H1 (cell line): ENCODE measurements at regions not wholly inside any gene's neighbourhood (a gene's known extent, or its start where the extent isn't known, plus 50 kb on each side); places are given as distances from the start of the nearest gene placed in this dataset.

Experiments used
- CTCF ChIA-PET: fragments of 300-600 bp; sonication (Branson Sonifier 250); formaldehyde crosslinking; loops from one replicate; lab custom pipeline; 2021; ENCODE audit not compliant: partially characterized antibody; lab: Charles Lee
- POLR2A ChIA-PET: fragments of 300-600 bp; sonication (Branson Sonifier 250); formaldehyde crosslinking; loops from one replicate; lab custom pipeline; 2021; ENCODE audit warnings: inconsistent platforms; ENCODE audit not compliant: partially characterized antibody; lab: Charles Lee
- DNase-seq, 2 experiments: peaks; one replicate each; pipeline versions ENCODE4 v3.0.0 to v3.0.0-alpha.2; 2010 to 2022; ENCODE audit warnings: low spot score in 2 of 2, low read depth in 1 of 2, mixed read lengths in 1 of 2
- FAIRE-seq: peaks from 2 replicates; lab custom pipeline; 2011; peaks lifted over from hg19 to GRCh38; lab: Jason Lieb, UNC
- H2AFZ ChIP-seq: 2 replicates; pipeline ENCODE4 v1.8.1; 2012; ENCODE audit warnings: low read length, inconsistent platforms
- H2AK5ac ChIP-seq: 2 replicates; pipeline ENCODE4 v1.6.1; 2013; ENCODE audit warnings: low read depth, low read length
- H2BK120ac ChIP-seq: replicated peaks from 2 replicates; pipeline ENCODE3; 2013; ENCODE audit warnings: low read depth, low read length, inconsistent platforms
- H2BK12ac ChIP-seq: 2 replicates; pipeline ENCODE4 v1.6.1; 2013; ENCODE audit warnings: low read depth, low read length
- H2BK15ac ChIP-seq: 2 replicates; pipeline ENCODE4 v1.6.1; 2013; ENCODE audit warnings: low read length
- H2BK20ac ChIP-seq: 2 replicates; pipeline ENCODE4 v1.6.1; 2013; ENCODE audit warnings: low read length
- H2BK5ac ChIP-seq: 2 replicates; pipeline ENCODE4 v1.6.1; 2013; ENCODE audit warnings: low read depth, low read length
- H3K14ac ChIP-seq: 2 replicates; pipeline ENCODE4 v1.6.1; 2013; ENCODE audit warnings: inconsistent platforms; ENCODE audit not compliant: insufficient read length
- H3K18ac ChIP-seq: 2 replicates; pipeline ENCODE4 v1.6.1; 2013; ENCODE audit warnings: low read length; ENCODE audit errors: extremely low read depth
- H3K23ac ChIP-seq: 2 replicates; pipeline ENCODE4 v1.6.1; 2013; ENCODE audit warnings: inconsistent platforms; ENCODE audit not compliant: insufficient read length
- H3K23me2 ChIP-seq: 2 replicates; pipeline ENCODE4 v1.6.1; 2013; ENCODE audit warnings: low read depth, low read length
- H3K27ac ChIP-seq: 2 replicates; pipeline ENCODE4 v1.6.1; 2011; ENCODE audit warnings: low read depth, low read length, inconsistent platforms
- H3K27me3 ChIP-seq, 4 experiments: replicated peaks in 1 of 4; 1 replicate in 1 of 4; 2 replicates in 3 of 4; pipeline versions ENCODE4 v1.6.1 to v1.8.1; 2011 to 2013; ENCODE audit warnings: low read length in 3 of 4, mild to moderate bottlenecking in 3 of 4, inconsistent platforms in 2 of 4, mixed read lengths in 2 of 4, moderate library complexity in 1 of 4; ENCODE audit not compliant: control insufficient read depth in 3 of 4, insufficient read depth in 3 of 4; ENCODE audit errors: extremely low read depth in 1 of 4
- H3K36me3 ChIP-seq, 4 experiments: 2 replicates each; pipeline versions ENCODE4 v1.6.1 to v1.8.1; 2011 to 2013; ENCODE audit warnings: mild to moderate bottlenecking in 4 of 4, low read length in 3 of 4, moderate library complexity in 2 of 4, control low read depth in 1 of 4, inconsistent platforms in 1 of 4; ENCODE audit not compliant: insufficient read depth in 4 of 4, control insufficient read depth in 2 of 4
- H3K4ac ChIP-seq: replicated peaks from 2 replicates; pipeline ENCODE3; 2013; ENCODE audit warnings: low read length, low read depth, mixed read lengths, inconsistent platforms; ENCODE audit not compliant: insufficient read length
- H3K4me1 ChIP-seq, 4 experiments: replicated peaks in 1 of 4; 1 replicate in 1 of 4; 2 replicates in 3 of 4; pipeline versions ENCODE4 v1.6.1 to v1.8.1; 2011 to 2013; ENCODE audit warnings: low read length in 3 of 4, inconsistent platforms in 2 of 4, mixed read lengths in 1 of 4; ENCODE audit not compliant: insufficient read depth in 4 of 4, control insufficient read depth in 3 of 4
- H3K4me2 ChIP-seq, 2 experiments: 2 replicates each; pipeline versions ENCODE4 v1.6.1 to v1.8.1; 2011 to 2013; ENCODE audit warnings: low read depth in 2 of 2, low read length in 2 of 2, control low read depth in 1 of 2, inconsistent platforms in 1 of 2, mild to moderate bottlenecking in 1 of 2; ENCODE audit not compliant: insufficient read depth in 1 of 2
- H3K4me3 ChIP-seq, 4 experiments: fragments of 200-600, 300-600 bp in 1 of 4; sonication (generic), shearing (Covaris generic), sonication (Bioruptor Twin) in 1 of 4; 2 replicates each; pipeline versions ENCODE4 v1.5.1 to v1.8.1; 2011 to 2016; ENCODE audit warnings: low read length in 4 of 4, low read depth in 3 of 4, control low read depth in 2 of 4, inconsistent platforms in 2 of 4, mild to moderate bottlenecking in 2 of 4, mixed read lengths in 1 of 4, moderate library complexity in 1 of 4; ENCODE audit not compliant: insufficient read depth in 2 of 4; ENCODE audit errors: extremely low read depth in 1 of 4
- H3K56ac ChIP-seq: replicated peaks from 2 replicates; pipeline ENCODE3; 2013; ENCODE audit warnings: low read depth, mild to moderate bottlenecking, mixed read lengths, low read length, inconsistent platforms; ENCODE audit not compliant: insufficient read length
- H3K79me1 ChIP-seq: 2 replicates; pipeline ENCODE4 v1.6.1; 2013; ENCODE audit warnings: low read depth, low read length, control low read depth
- H3K79me2 ChIP-seq, 2 experiments: 2 replicates each; pipeline versions ENCODE4 v1.6.1 to v1.8.1; 2012 to 2013; ENCODE audit warnings: low read length in 2 of 2, mild to moderate bottlenecking in 2 of 2, inconsistent platforms in 1 of 2; ENCODE audit not compliant: insufficient read depth in 2 of 2, control insufficient read depth in 1 of 2
- H3K9ac ChIP-seq, 4 experiments: replicated peaks in 1 of 4; 1 replicate in 1 of 4; 2 replicates in 3 of 4; pipeline versions ENCODE4 v1.6.1 to v1.8.1; 2011 to 2013; ENCODE audit warnings: low read depth in 3 of 4, low read length in 3 of 4, control low read depth in 2 of 4, mild to moderate bottlenecking in 2 of 4, moderate library complexity in 2 of 4, inconsistent platforms in 1 of 4; ENCODE audit errors: extremely low read depth in 1 of 4
- H3K9me3 ChIP-seq, 2 experiments: 2 replicates each; pipeline versions ENCODE4 v1.6.1 to v1.8.1; 2012 to 2013; ENCODE audit warnings: mild to moderate bottlenecking in 2 of 2, moderate library complexity in 2 of 2, control low read depth in 1 of 2, inconsistent platforms in 1 of 2, low read depth in 1 of 2, low read length in 1 of 2, mixed read lengths in 1 of 2; ENCODE audit not compliant: insufficient read depth in 2 of 2
- H4K20me1 ChIP-seq, 2 experiments: replicated peaks in 1 of 2; 2 replicates each; pipeline versions ENCODE3 to v1.8.1; 2011 to 2013; ENCODE audit warnings: inconsistent platforms in 2 of 2, low read length in 2 of 2, mild to moderate bottlenecking in 1 of 2; ENCODE audit not compliant: insufficient read depth in 2 of 2, control insufficient read depth in 1 of 2
- H4K5ac ChIP-seq: 2 replicates; pipeline ENCODE4 v1.6.1; 2013; ENCODE audit warnings: low read length, low read depth, mixed read lengths, inconsistent platforms; ENCODE audit not compliant: insufficient read length
- H4K8ac ChIP-seq: 2 replicates; pipeline ENCODE4 v1.8.0; 2013; ENCODE audit warnings: mild to moderate bottlenecking, moderate library complexity, low read length, inconsistent platforms; ENCODE audit not compliant: insufficient read depth; ENCODE audit errors: extremely low read depth
- H4K91ac ChIP-seq: replicated peaks from 2 replicates; pipeline ENCODE3; 2013; ENCODE audit warnings: low read length, mixed read lengths, inconsistent platforms; ENCODE audit not compliant: insufficient read length
- JUND ChIP-seq: IDR thresholded peaks from 2 replicates; pipeline ENCODE4 v1.6.1; 2011; ENCODE audit warnings: mild to moderate bottlenecking, improper control_type of control experiment, low read length
- KDM4A ChIP-seq: IDR thresholded peaks from one replicate; pipeline ENCODE4 v1.7.1; 2012; ENCODE audit warnings: low read depth, mild to moderate bottlenecking, moderate library complexity, low read length, inconsistent platforms; ENCODE audit not compliant: severe bottlenecking
- MAFK ChIP-seq: IDR thresholded peaks from 2 replicates; pipeline ENCODE4 v1.6.1; 2012; ENCODE audit warnings: low read depth, mild to moderate bottlenecking, improper control_type of control experiment, low read length
- PHF8 ChIP-seq: fragments of 200-600 bp; sonication (generic); conservative IDR thresholded peaks from 2 replicates; pipeline ENCODE4 v1.7.1; 2012; ENCODE audit warnings: low read depth, mild to moderate bottlenecking, inconsistent platforms, low read length, moderate library complexity
- RAD21 ChIP-seq, 2 experiments: IDR thresholded peaks in 1 of 2; conservative IDR thresholded peaks in 1 of 2; 2 replicates each; pipeline ENCODE4 v1.6.1; 2011; ENCODE audit warnings: low read depth in 2 of 2, low read length in 2 of 2, improper control_type of control experiment in 1 of 2, inconsistent platforms in 1 of 2, mild to moderate bottlenecking in 1 of 2, moderate library complexity in 1 of 2
- RNF2 ChIP-seq: fragments of 200-900, 300-1000 bp; sonication (generic); IDR thresholded peaks from 2 replicates; pipeline ENCODE4 v1.7.1; 2016; ENCODE audit warnings: borderline replicate concordance, low read depth, mild to moderate bottlenecking, antibody characterized with exemption, low read length; ENCODE audit not compliant: poor library complexity, severe bottlenecking; ENCODE audit errors: missing control alignments
- TAF1 ChIP-seq: IDR thresholded peaks from 2 replicates; pipeline ENCODE4 v1.6.1; 2011; ENCODE audit warnings: mild to moderate bottlenecking, low read depth, low read length
- TBP ChIP-seq: IDR thresholded peaks from 2 replicates; pipeline ENCODE4 v1.6.1; 2011; ENCODE audit warnings: low read depth, low read length, improper control_type of control experiment

GRCh38 chr13:62432906-62433305 is 1017.3 kb upstream of the PCDH20 start:
- H2AFZ ChIP-seq = no peak overlapping the region
- FAIRE-seq = no peak

More at GRCh38 chr13:62432906-62433305, 1017.3 kb upstream of the PCDH20 start:
- Histone ChIP-seq H2BK120ac (no peak overlapping the region), H3K9me3 (no peaks in the 10 kb centered on the region), H3K27me3 (no peaks in the 10 kb centered on the region), H2BK5ac (no peak overlapping the region), H3K56ac (no peak overlapping the region), H3K79me2 (no peaks in the 10 kb centered on the region), H4K5ac (no peak overlapping the region), H3K4me3 (no peak overlapping the region), H3K4ac (no peak overlapping the region), H3K23me2 (no peaks in the 10 kb centered on the region), H2BK15ac (no peak overlapping the region), H3K27ac (no peak overlapping the region), H3K14ac (no peak overlapping the region), H4K20me1 (no peaks in the 10 kb centered on the region), H3K23ac (no peak overlapping the region), H2BK12ac (no peak overlapping the region), H3K4me1 (no peaks in the 10 kb centered on the region), H3K36me3 (no peaks in the 10 kb centered on the region), H4K8ac (no peak overlapping the region), H3K9ac (no peak overlapping the region), H4K91ac (no peak overlapping the region), H3K4me2 (no peak overlapping the region), H2BK20ac (no peak overlapping the region), H2AK5ac (no peak overlapping the region), H3K18ac (no peak overlapping the region), H3K79me1 (no peaks in the 10 kb centered on the region)
- ChIA-PET POLR2A (no interaction called here), CTCF (no interaction called here)
- DNase-seq = no peak
- TF ChIP-seq TBP (no peak), TAF1 (no peak), RAD21 (IDR thresholded peaks at IDR 0.05 in 1 of 2, conservative IDR thresholded peaks at IDR 0.05 in 1 of 2; ENCODE audit: low read depth in 2 of 2, low read length in 2 of 2) (no peak), RNF2 (no peak), JUND (no peak), MAFK (no peak), PHF8 (no peak), KDM4A (no peak)
